ENCODE measurements at regions not wholly inside any gene's neighbourhood (a gene's known extent, or its start where the extent isn't known, plus 50 kb on each side); places are given as distances from the start of the nearest gene placed in this dataset.

- DNase-seq (ENCODE audit: low read depth) = no peak
Observed at GRCh38 chr10:69684020-69684980, 54.3 kb downstream of the FAM241B start.

GRCh38 chr10:69684981-69685353 lies 54.9 kb downstream of the FAM241B start:
- DNase-seq (ENCODE audit: low read depth) = no peak

GRCh38 chr10:69685426-69685801 lies 55.4 kb downstream of the FAM241B start:
- no peak for DNase-seq (ENCODE audit: low read depth)

GRCh38 chr10:69685802-69686585 lies 55.9 kb downstream of the FAM241B start:
- no peak for DNase-seq (ENCODE audit: low read depth)

GRCh38 chr10:69686866-69687265 lies 56.8 kb downstream of the FAM241B start:
- no peak for DNase-seq (ENCODE audit: low read depth)

GRCh38 chr10:69687426-69687825 lies 57.4 kb downstream of the FAM241B start:
- DNase-seq (ENCODE audit: low read depth) = no peak

- no peak for DNase-seq (ENCODE audit: low read depth)
Observed at GRCh38 chr10:69692267-69692666, 62.2 kb downstream of the FAM241B start.

GRCh38 chr10:69692891-69693290 lies 62.8 kb downstream of the FAM241B start:
- no peak for DNase-seq (ENCODE audit: low read depth)

- DNase-seq (ENCODE audit: low read depth) = no peak
Observed at GRCh38 chr10:69693886-69694285, 63.8 kb downstream of the FAM241B start.

GRCh38 chr10:69696073-69696731 lies 66.2 kb downstream of the FAM241B start:
- DNase-seq (ENCODE audit: low read depth) = no peak

- DNase-seq (ENCODE audit: low read depth) = no peak
Observed at GRCh38 chr10:69697006-69697405, 67.0 kb downstream of the FAM241B start.

- DNase-seq (ENCODE audit: low read depth) = no peak
Observed at GRCh38 chr10:69703256-69703655, 73.2 kb downstream of the FAM241B start.

- DNase-seq (ENCODE audit: low read depth) = no peak
Observed at GRCh38 chr10:69703766-69704630, 74.0 kb downstream of the FAM241B start.

GRCh38 chr10:69709366-69709941 lies 79.4 kb downstream of the FAM241B start:
- no peak for DNase-seq (ENCODE audit: low read depth)

- DNase-seq (ENCODE audit: low read depth) = no peak
Observed at GRCh38 chr10:69710008-69710888, 80.2 kb downstream of the FAM241B start.

GRCh38 chr10:69712342-69712741 lies 82.3 kb downstream of the FAM241B start:
- DNase-seq (ENCODE audit: low read depth) = no peak

GRCh38 chr10:69714572-69714971 lies 84.5 kb downstream of the FAM241B start:
- no peak for DNase-seq (ENCODE audit: low read depth)

GRCh38 chr10:69715156-69715898 lies 85.3 kb downstream of the FAM241B start:
- DNase-seq (ENCODE audit: low read depth) = no peak

GRCh38 chr10:69715899-69716606 lies 85.7 kb upstream of the COL13A1 start:
- DNase-seq (ENCODE audit: low read depth) = no peak
